GM18907 (cell line): ENCODE measurements at regions not wholly inside any gene's neighbourhood (a gene's known extent, or its start where the extent isn't known, plus 50 kb on each side); places are given as distances from the start of the nearest gene placed in this dataset.
"Not testable (repeated sequence)": the region's sequence is repeated elsewhere in the genome, so short reads cannot be mapped to it uniquely, and the experiment has no call there.

Source experiments
- ATAC-seq: cut with Tn5 transposase; IDR thresholded peaks from one replicate; pipeline ENCODE4 v1.9.1; 2021; ENCODE audit warnings: mild to moderate bottlenecking, moderate library complexity; ENCODE audit not compliant: unreplicated experiment

DNA sequence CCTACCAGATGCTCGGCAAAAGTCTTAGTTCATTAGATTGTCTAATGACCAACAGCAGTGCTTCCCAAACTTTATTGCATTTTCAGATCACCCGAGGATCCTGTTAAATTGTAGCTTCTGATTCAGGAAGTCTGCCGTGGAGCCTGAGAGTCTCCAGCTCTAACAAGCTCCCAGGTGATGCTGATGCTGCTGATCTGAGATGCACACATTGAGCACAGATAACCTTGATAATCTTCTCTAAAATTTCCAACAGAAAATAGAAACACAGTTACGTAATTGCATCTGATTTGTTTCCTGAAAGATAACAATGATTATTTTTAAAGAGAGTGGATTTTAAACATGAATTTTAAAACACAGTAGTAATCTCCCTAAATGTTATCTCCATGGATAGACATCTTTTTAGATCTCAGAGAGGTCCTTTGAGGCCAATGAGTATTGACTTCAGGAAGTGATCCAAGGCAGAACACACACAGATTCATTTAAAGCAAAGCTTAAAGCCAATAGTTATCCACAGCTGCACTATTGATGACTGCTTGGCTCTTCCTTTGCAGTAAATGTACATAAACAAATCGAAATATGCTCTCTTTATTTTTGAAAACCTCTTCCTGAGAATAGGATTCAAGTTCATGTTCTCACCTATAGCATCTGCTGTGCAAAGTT, 122.8 kb upstream of the TNPO1 start:
- no peak for ATAC-seq

DNA sequence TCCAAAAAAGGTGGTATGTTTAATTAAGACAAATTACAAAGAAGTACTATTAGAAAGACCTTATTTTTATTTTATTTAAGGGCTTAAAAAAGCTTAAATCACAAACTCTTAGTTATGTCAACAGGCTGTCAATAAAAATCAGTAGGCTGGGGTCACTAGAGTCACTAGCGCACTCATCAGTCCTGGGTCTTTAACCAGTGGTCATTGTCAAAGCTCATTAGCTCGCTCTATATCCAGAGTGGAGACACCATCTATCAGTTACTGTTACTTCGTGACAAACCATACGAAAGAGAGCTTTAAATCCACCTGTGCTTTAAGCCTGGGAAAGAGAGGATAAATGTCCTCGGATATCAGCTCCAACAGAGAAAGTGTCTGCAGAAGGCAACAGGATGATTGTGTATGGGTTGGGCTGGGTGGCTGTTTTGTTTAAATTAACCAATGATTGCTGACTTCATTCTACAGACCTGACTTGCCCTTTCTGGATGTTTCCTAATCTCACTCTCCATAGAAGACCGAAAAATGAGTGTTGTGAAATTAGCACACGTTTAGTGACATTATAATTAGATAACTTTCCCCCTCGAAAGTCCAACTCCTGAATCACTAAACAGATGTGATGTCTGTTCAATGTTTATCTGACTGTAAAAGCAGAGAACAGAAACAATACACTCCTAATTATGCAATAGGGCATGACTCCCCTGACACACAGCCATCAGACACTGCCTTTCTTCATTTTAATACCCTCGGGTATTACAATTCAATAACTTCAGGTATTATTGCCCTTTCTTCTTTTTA, 123.6 kb upstream of the TNPO1 start:
- ATAC-seq, result no peak

DNA sequence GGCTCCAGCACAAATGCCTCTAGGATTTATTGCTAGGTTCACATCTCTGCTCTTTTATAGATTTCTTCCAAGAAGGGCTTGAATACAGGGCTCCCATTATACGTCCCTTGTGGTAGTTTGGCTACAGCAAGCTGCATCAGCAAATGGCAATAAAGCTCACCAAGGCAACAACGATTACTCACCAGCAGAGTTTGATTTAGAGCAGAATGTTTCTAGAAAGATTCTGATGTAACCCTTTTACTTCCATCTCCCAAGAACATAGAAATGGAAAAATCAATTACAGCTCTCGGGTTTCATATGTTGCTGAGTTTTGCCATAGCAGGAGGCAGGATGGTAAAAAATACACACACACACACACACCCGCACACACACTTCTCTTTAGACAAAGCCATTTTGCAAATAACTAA, 124.2 kb upstream of the TNPO1 start:
- ATAC-seq, result no peak

DNA sequence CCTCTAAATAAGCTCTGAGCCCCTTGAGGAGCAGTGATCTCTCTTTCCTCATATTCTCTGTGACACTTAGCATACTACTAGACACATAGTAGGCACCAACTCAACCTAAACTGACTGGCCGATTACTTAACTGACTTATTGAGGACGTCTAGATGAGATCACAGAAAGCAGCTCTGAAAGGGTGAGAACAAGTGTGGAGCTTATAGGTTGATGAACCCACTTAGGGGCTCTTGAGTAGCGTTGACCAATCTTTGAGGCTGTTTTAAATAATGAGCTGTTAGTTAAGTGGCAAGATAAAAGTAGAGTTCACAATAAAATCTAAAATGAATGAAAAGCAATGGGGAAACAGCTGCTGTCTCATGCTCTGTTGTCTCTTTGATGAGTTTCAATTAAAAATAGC, 124.7 kb upstream of the TNPO1 start:
- no peak for ATAC-seq

DNA sequence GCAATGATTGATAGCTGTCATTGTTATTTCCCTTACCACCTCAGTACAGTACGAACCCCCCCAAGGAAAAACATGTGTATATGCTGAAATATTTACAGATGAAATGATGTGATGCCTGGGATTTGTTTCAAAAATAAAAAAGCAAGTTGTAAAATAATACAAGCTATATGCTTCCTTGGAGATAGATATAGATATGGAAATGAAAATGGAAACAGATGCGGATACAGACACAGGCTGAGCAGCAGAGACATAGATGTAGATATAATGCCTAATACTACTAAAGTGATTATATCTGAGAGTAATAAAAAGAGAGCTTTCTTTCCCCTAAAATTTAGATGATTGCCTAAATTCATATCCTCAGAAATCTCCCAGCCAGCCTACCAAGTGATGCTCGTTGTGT, 127.5 kb upstream of the TNPO1 start:
- ATAC-seq, result no peak

DNA sequence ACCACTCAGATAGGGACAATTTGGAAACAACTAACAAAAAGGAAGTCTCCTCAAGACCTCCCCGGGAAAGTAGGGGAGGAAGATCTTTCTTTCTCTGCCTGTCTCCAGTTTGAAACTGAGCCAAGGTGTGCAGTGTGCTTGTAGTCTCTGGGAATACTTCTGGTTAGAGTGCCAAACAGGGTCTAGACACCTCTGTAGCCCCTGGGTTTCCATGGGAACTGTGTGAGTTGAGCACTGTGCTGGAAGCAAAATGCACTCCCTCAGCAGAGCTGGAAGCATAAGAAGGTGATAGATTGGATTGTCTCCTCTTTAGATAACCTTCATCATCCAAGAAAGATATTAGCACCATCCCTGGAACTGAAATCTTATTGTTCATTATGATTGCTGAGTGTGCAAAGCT, 129.2 kb upstream of the TNPO1 start:
- ATAC-seq, result no peak

DNA sequence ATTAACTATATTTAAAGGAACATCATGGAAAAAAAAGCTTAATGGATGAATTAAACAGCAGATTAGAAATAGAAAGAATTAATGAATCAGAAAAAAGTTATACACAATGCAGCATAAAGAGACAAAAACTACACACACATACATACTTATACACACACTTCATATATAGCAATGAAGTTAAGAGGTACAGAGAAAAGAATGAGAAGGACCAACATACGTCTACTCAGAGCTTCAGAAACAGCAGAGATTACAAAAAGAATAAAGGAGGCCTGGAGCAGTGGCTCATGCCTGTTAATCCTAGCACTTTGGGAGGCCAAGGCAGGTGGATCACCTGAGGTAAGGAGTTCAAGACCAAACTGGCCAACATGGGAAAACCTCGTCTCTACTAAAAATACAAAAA, 133.9 kb upstream of the TNPO1 start:
- ATAC-seq, result no peak

DNA sequence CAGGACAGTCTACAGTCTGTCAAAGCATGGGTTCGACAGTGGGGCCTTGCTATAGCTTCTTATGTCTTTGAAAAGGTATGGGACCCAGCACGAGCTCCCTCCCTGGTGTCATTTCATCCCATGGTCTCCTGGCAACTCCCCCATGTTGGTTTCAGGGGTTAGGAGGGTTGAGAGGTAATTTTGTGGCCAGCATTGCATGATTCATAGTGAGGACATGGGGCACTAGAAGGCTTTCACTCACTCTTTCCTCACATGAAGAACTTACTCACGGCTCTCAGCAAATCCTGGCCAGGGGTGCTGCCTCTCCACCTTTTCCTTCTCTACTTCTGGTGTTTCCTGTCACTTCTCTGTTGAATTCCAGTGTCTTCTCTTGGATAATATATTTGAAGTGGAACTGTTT, 134.7 kb upstream of the TNPO1 start:
- no peak for ATAC-seq

DNA sequence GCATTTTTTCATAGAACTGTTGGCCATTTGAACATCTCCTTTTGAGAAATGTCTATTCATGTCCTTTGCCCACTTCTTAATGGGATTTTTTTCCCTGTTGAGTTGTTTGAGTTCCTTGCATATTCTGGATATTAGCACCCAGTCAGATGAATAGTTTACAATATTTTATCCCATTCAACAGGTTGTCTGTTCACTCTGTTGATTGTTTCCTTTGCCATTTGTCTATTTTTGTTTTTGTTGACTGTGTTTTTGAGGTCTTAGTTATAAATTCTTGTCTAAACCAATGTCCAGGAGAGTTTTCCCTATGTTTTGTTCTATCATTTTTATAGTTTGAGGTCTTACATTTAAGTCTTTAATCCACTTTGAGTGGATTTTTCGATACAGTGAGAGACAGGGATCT, 139.0 kb upstream of the TNPO1 start:
- no peak for ATAC-seq

DNA sequence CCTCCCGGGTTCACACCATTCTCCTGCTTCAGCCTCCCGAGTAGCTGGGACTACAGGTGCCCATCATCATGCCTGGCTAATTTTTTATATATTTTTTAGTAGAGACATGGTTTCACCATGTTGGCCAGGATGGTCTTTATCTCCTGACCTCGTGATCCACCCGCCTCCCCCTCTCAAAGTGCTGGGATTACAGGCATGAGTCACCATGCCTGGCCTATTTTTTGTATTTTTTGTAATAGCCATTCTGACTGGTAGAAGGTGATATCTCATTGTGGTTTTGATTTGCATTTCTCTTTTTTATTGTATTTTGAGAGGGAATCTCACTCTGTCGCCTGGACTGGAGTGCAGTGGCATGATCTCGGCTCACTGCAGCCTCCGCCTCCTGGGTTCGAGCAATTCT, 139.6 kb upstream of the TNPO1 start:
- not testable (repeated sequence) for ATAC-seq

DNA sequence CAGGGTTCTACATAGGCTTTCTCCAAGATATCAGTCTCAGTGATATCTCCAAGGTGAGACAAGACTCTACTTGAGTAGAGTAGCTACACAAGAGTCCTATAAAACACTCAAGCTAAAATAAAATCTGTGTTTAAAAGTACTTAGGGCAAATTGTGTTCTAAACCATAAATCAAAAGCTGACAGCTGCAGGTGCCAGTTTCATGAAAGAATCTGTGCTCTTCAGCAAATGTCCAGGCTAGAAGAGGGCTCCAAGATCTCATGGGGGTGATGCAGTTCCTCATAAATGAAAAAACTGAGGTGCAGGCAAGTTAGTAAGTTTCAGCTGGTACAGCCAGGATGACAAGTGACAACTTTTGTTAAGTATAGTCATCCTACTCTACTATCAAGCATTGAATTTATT, 142.8 kb upstream of the TNPO1 start:
- no peak for ATAC-seq

DNA sequence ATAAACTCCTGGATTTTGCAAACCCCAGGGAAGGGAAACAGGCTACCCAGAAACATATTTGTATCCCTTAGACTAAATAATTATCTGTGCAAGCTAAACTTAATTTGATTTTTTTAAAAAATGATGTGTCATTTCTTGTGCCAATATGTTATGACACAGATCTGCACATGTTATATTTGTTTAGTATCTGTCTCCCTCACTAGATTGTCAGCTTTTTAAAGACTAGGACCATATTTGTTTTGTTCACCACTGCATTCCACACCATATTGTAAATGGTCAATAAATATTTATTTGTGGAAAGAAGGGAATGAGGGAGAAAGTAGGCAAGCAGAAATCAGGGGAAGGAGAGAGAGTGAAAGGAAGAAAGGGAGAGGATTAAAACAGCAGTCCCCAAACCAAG, 143.3 kb upstream of the TNPO1 start:
- ATAC-seq, result no peak

DNA sequence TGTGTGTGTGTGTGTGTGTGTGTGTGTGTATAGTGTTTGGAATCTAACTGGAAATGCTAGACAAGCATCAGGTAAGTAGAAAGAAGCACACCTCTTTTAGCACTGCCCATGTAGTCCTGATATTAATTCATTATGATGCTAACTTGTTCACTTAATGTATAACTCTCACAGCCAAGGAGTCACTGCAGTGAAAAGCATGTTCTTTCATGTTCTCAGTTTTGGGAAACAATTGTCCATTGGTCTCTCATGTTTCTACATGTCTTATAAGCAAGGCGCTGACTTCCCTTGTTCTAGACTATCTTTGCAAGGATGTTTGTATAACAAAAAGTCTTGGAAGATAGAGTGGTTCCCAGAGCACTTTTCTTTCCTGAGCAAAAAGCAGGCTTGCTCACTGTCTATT, 148.8 kb upstream of the TNPO1 start:
- no peak for ATAC-seq

DNA sequence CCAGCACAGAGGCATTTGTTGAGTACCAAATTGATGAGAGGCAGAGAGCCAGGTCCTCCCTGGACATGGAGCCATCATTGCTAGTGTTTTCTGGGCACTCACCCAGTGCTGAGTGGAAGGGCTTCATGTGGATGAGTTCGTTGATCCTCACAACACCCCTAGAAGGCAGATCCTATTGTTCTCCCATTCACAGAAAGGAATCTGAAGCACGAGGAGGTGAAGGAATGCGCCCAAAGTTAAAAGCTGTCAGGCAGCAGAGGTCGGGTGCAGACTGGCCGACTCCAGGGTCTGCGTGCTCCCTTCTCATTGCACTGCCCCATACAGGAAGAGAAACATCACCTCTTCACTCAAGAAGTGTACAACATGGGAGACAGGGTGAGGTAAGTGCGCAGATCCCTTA, 153.5 kb upstream of the TNPO1 start:
- ATAC-seq, result no peak

DNA sequence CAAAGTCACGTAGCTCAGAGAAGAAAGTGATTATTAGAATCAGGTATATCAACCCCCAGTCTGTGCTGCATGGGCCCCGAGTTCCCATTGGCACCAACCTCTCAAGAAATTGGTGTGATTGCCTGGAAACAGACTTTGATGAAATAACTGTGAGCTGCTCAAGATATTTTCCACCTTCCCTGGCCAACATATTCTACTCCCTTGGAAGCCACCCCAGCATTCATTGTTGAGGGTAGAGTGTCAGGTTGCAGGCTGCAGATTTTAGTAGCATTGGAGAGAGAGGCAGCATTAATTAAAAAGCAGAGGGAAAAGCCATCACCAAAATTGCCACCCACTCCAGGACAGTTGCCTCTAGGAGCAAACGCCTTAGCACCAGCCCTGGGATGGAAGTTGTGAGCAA, 154.2 kb upstream of the TNPO1 start:
- no peak for ATAC-seq

DNA sequence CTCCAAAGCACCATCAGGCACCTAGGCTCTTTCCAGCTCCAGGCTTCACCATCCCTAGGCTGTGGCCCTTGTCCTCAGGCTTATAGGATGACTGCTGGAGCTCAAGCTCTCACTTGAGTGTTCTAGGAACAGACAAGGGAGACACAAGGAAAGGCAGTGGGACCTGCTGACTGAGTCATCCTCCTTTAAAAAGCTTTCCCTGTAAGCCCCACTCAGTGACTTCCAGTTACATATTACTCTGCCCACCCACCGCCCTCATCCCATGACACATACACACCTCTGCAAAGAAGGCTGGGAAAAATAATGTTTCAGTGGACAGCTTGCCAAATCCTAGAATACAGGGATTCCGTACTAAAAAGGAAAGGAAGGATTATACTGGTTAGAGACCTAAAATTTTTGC, 154.2 kb upstream of the ZNF366 start:
- no peak for ATAC-seq

DNA sequence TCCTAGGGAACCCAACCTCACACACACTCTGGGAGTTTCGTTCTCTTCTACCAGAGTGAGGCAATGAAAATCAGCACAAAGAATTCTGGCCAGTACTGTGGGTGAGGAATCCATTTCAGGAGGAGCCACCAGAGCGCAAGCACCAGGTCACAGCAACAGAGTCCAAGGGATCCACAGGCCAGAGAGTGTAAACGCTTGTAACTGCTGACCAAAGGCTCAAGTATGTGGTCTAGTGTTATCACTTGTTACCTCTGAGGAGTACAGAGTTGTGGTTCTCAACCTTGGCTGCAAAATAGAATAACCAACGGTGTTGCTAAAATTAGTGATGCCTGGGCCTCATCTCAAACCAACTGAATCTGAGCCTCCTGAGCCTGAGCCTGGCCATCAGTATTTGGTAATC, 152.5 kb upstream of the ZNF366 start:
- no peak for ATAC-seq

DNA sequence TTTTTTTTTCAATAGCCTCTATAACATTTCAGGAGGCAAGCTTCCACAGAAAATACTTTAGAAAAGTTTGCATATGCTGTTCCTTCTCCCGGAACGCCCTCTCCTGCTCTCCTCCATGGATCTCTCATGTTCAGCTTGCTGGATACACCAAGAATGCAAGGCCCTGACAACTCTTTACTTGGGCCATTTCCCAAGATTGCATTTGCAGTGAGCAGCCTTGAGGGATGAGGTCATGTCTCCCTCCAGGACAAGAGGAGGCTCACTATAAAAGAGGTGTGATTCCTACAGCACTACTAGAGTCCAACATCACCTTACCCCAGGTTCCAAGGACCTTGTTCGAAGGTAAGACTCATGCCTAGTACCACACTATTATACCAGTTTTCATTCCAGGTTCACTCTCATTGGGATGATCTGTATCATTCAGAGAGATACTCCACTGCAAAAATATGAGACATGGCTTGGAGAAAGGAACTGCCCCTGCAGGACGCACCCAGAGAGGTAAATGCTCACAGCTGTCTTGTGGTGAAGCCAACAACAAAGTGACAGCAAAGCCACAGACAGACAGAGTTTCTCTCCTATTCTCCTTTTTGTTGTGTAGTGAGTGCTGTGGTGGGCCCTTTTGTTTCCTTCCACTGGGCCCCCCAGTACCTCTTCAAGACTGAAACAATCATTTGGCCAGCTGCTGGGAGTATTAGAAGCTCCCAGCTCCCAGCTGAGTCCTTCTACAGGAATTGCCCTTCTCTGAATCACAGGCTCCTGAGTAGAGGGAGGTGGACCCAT, 151.7 kb upstream of the ZNF366 start:
- ATAC-seq, result no peak

DNA sequence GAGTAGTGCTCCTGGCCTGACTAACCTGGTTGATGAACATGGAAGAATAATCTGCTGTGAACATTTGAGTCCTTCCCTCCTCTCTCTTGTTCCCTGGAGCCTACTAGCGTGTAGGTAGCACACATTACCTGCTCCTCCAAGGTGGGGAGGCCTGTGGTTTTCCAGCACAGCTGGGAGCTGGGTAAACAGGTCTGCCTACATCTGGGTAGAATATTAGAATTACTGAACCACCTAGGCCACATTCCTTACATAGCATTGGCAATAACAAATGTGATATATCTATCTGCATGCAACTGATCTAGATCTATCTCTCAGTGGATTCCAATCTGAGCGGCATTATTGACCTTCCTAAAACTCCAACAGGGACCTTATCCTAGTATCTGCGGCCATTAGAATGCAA, 151.0 kb upstream of the ZNF366 start:
- ATAC-seq, result no peak

DNA sequence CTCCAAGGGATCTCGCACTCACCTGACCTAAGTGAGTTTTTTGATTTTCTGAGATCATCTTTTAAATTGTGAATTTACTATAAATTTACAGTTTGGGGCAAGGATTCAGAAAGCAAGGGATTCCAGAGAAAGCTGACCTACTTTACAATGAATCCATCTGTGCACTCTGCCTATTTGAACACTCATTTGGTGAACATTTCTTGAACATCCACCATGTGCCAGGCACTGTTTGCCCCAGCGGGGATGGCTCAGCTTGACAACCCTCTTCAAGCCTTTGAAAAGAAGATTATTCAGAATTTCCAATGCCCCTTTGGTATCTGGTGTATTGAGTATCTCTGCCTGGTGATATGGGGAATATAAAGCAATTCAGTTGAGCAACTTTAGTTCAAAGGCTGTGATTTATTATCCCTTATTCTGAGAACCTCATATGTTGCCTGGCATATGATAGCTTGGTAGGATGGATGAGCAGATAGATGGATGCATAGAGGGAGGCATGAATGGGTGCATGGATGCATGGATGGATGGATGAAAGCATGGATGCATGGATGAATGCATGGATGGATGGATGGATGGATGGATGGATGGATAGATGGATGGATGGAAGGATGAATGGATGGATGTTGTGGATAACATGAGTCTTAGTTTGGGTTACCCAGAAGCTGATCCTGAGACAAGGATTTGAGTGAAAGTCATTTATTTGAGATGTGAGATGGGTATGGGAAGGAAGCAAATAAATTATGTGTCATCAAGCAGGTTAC, 149.7 kb upstream of the ZNF366 start:
- no peak for ATAC-seq

DNA sequence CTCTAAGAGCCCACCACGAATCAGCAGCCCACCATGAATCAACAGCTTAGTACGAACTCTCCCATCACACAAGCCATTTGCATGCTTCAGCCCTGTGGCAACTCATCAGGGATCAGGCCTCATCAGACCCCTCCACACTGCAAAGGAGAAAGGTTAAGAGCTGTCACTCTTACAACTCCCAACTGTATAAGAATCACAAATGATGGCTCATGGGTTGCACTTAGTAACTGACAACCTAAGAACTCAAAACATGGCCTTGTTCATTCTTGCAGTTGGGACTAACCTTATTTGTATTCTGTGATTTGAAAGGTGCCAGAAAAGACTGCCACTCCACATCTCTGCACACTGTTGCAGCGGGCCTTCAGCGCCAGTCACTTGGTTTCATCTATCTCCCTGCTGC, 149.1 kb upstream of the ZNF366 start:
- no peak for ATAC-seq
